ENCODE measurements at regions not wholly inside any gene's neighbourhood (a gene's known extent, or its start where the extent isn't known, plus 50 kb on each side); places are given as distances from the start of the nearest gene placed in this dataset.
A peak's percentile ranks its signal among the peaks of the same experiment; 100 is the strongest.

DNA sequence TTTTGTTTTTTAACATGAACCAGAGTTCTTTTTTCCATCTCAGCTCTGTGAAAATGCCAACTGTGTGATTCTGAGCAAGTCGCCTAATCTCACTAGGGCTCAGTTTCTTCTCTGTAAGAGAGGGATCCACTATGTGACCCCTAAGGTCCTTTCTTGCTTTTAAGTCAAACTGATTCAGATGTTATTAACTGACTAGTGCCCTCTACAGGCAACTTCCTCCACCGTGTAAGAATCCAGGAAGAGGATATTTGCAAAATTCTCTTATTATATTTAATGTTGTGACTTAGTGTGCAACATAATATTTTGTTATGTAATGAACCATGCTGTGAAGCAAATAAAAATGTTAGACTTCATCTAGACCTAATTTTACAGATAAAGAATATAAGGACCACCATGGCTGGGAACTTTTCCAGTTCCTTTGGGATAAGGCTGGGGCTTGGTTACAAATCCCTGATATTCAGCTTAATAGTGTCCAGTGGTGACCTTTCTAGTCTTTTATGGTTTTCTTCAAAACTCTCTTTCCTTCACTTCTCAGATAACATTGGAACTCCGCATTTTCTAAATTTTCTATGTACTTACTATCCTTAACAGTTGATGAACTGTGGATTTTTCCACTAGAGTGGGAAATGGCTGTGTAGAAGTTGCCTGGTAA lies 244.7 kb downstream of the PIK3R1 start:
- peak in 2 of 3 donors; percentile 23 to 55 for TF ChIP-seq CTCF (IDR thresholded peaks at IDR 0.05)
- no peak for TF ChIP-seq EP300 (IDR thresholded peaks at IDR 0.05)
- no peak for TF ChIP-seq POLR2A (IDR thresholded peaks at IDR 0.05)
- Histone ChIP-seq H3K36me3 (no peaks in the 10 kb centered on the region), H3K4me3 (no peak overlapping the region), H3K4me1 (ENCODE audit: insufficient read depth) (peaks cover 4% of the 10 kb centered on the region), H3K27me3 (no peaks in the 10 kb centered on the region), H3K27ac (no peak overlapping the region), H3K9me3 (no peaks in the 10 kb centered on the region)
- intact Hi-C loops (cut with DNase I), result loop anchor here in 3 of 4 donors (10.0 kb wide), 3 partner anchors 185 to 505 kb away; no protein-coding TSS in a partner anchor
- 35 to 44% (median 42%) methylated on average over 3 of the region's 3 CpGs for WGBS, 3 donors
- peak in 1 of 5 donors; percentile 44 for DNase-seq

DNA sequence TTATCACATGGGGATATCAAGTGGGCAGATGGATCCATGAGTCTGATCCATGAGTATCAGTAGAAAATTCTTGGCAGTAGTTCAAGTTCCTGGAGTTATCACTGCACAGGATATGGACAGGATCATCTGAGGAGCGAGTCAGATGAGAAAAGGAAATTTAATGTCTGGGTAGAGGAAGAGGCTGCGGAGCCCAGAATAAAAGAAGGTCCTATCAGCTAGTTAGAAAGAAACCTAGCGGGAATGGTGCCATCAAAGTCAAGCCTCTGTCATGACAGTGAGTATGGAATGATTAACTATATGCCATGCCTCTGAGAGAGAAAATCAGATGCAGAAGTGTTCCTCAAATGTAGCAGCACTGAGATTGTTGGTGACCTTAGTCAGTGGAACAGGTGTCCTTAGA lies 248.1 kb downstream of the PIK3R1 start:
- Histone ChIP-seq H3K4me1 (ENCODE audit: insufficient read depth) (peaks cover 4% of the 10 kb centered on the region), H3K9me3 (no peaks in the 10 kb centered on the region), H3K4me3 (no peak overlapping the region), H3K27me3 (no peaks in the 10 kb centered on the region), H3K36me3 (no peaks in the 10 kb centered on the region), H3K27ac (no peak overlapping the region)
- 89 to 98% (median 89%) methylated on average over 3 of the region's 3 CpGs for WGBS, 3 donors
- DNase-seq, result no peak
- intact Hi-C loops (cut with DNase I), result loop anchor here in 3 of 4 donors (10.0 kb wide), 3 partner anchors 189 to 501 kb away; no protein-coding TSS in a partner anchor
- TF ChIP-seq POLR2A (IDR thresholded peaks at IDR 0.05), result no peak
- no peak for TF ChIP-seq EP300 (IDR thresholded peaks at IDR 0.05)
- no peak for TF ChIP-seq CTCF (IDR thresholded peaks at IDR 0.05)

DNA sequence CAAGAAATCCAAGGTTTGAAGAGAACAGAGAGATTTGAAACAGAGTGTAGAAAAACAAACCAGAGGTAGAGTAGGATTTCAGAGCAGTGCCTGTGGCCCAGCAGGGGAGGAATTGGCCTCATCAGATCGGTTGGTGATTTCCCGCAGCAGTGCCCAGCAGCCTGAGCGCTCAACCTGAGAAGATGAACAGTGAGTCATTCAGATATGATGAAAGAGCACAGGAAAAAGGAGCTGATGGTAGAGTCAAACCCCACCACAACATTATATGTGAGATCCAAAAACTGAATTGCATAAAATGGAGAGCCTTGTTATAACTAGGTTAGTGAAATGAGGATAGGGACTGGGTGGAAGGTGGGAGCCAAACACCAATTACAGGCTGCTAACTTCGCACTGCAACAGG lies 248.9 kb downstream of the PIK3R1 start:
- WGBS, 3 donors, result 93 to 97% (median 94%) methylated on average over 4 of the region's 4 CpGs
- Histone ChIP-seq H3K27me3 (no peaks in the 10 kb centered on the region), H3K9me3 (no peaks in the 10 kb centered on the region), H3K4me1 (ENCODE audit: insufficient read depth) (peaks cover 4% of the 10 kb centered on the region), H3K27ac (no peak overlapping the region), H3K4me3 (no peak overlapping the region), H3K36me3 (no peaks in the 10 kb centered on the region)
- DNase-seq, result no peak
- intact Hi-C loops (cut with DNase I), result loop anchor here in 3 of 4 donors (10.0 kb wide), 3 partner anchors 190 to 500 kb away; no protein-coding TSS in a partner anchor
- TF ChIP-seq EP300 (IDR thresholded peaks at IDR 0.05) (no peak), POLR2A (IDR thresholded peaks at IDR 0.05) (no peak), CTCF (IDR thresholded peaks at IDR 0.05) (no peak)

GRCh38 chr5:68465133-68465532 lies 249.6 kb downstream of the PIK3R1 start:
- no peaks in the 10 kb centered on the region for H3K9me3 ChIP-seq
- no peaks in the 10 kb centered on the region for H3K36me3 ChIP-seq
- WGBS, 3 donors, result 91 to 97% (median 93%) methylated on average over 3 of the region's 3 CpGs
- H3K27ac ChIP-seq, result no peak overlapping the region
- no peak overlapping the region for H3K4me3 ChIP-seq
- TF ChIP-seq EP300 (IDR thresholded peaks at IDR 0.05) (no peak), CTCF (IDR thresholded peaks at IDR 0.05) (no peak), POLR2A (IDR thresholded peaks at IDR 0.05) (no peak)
- no peak for DNase-seq
- intact Hi-C loops (cut with DNase I), result loop anchor here in 3 of 4 donors (10.0 kb wide), 3 partner anchors 190 to 500 kb away; no protein-coding TSS in a partner anchor
- no peaks in the 10 kb centered on the region for H3K27me3 ChIP-seq
- no peaks in the 10 kb centered on the region for H3K4me1 ChIP-seq (ENCODE audit: insufficient read depth)

Data from ovary (tissue), 7 donors.